ENCODE measurements at regions not wholly inside any gene's neighbourhood (a gene's known extent, or its start where the extent isn't known, plus 50 kb on each side); places are given as distances from the start of the nearest gene placed in this dataset.

GRCh38 chr14:76564471-76565422 lies 188.8 kb downstream of the ESRRB start:
- no peak for TF ChIP-seq CTCF (IDR thresholded peaks at IDR 0.05)
- TF ChIP-seq POLR2A (IDR thresholded peaks at IDR 0.05): no peak
